Neural cell (in vitro differentiated cells): ENCODE measurements at regions not wholly inside any gene's neighbourhood (a gene's known extent, or its start where the extent isn't known, plus 50 kb on each side); places are given as distances from the start of the nearest gene placed in this dataset.

Experiments
- H2AFZ ChIP-seq: fragments of 200-600, 300-800 bp; sonication (generic), shearing (Covaris generic); 2 replicates; pipeline ENCODE4 v1.6.0; 2014; ENCODE audit warnings: low read depth, mild to moderate bottlenecking, antibody characterized with exemption, low read length, moderate library complexity
- H3F3A ChIP-seq: fragments of 200-600 bp; shearing (Covaris generic); 2 replicates; pipeline ENCODE4 v1.6.1; 2016; ENCODE audit warnings: mild to moderate bottlenecking, moderate library complexity, mixed read lengths, antibody characterized with exemption, low read length; ENCODE audit not compliant: insufficient read depth, poor library complexity, severe bottlenecking
- H3K27ac ChIP-seq: fragments of 200-600, 300-800 bp; sonication (generic), shearing (Covaris generic); 2 replicates; pipeline ENCODE4 v1.5.1; 2014; ENCODE audit warnings: mild to moderate bottlenecking, low read length, moderate library complexity
- H3K27me3 ChIP-seq: fragments of 300-800, 200-600 bp; sonication (generic), shearing (Covaris generic); 2 replicates; pipeline ENCODE4 v1.6.0; 2014; ENCODE audit warnings: mild to moderate bottlenecking, low read depth, low read length, moderate library complexity; ENCODE audit not compliant: insufficient read depth
- H3K36me3 ChIP-seq: fragments of 300-800, 200-600 bp; sonication (generic), shearing (Covaris generic); 2 replicates; pipeline ENCODE4 v1.5.1; 2014; ENCODE audit warnings: mild to moderate bottlenecking, antibody characterized with exemption, low read length, moderate library complexity; ENCODE audit not compliant: insufficient read depth
- H3K4me2 ChIP-seq: fragments of 300-800, 200-600 bp; sonication (generic), shearing (Covaris generic); 2 replicates; pipeline ENCODE4 v1.6.0; 2014; ENCODE audit warnings: mild to moderate bottlenecking, low read length
- H3K4me3 ChIP-seq: fragments of 300-800, 200-600 bp; sonication (generic), shearing (Covaris generic); 2 replicates; pipeline ENCODE4 v1.5.1; 2014; ENCODE audit warnings: mild to moderate bottlenecking, low read length, moderate library complexity
- H3K79me2 ChIP-seq: fragments of 200-600 bp; shearing (Covaris generic); replicated peaks from 2 replicates; pipeline ENCODE4 v1.6.0; 2014; ENCODE audit warnings: mild to moderate bottlenecking, low read length, moderate library complexity; ENCODE audit not compliant: insufficient read depth
- H3K9ac ChIP-seq: fragments of 300-800, 200-600 bp; sonication (generic), shearing (Covaris generic); 2 replicates; pipeline ENCODE4 v1.6.1; 2016; ENCODE audit warnings: mild to moderate bottlenecking, low read length, mixed read lengths
- H3K9me2 ChIP-seq: fragments of 200-600 bp; shearing (Covaris generic); 2 replicates; pipeline ENCODE4 v1.6.1; 2016; ENCODE audit warnings: mild to moderate bottlenecking, low read length, mixed read lengths; ENCODE audit not compliant: insufficient read depth
- H3K9me3 ChIP-seq: fragments of 200-600, 300-800 bp; sonication (generic), shearing (Covaris generic); 2 replicates; pipeline ENCODE4 v1.6.1; 2016; ENCODE audit warnings: mild to moderate bottlenecking, mixed run types, low read length, moderate library complexity, mixed read lengths
- H4K20me1 ChIP-seq: fragments of 200-600 bp; shearing (Covaris generic); 2 replicates; pipeline ENCODE4 v1.6.1; 2016; ENCODE audit warnings: mild to moderate bottlenecking, mixed run types; ENCODE audit not compliant: insufficient read depth
- EP300 ChIP-seq: fragments of 450-650 bp; conservative IDR thresholded peaks from 2 replicates; pipeline ENCODE4 v1.6.1; 2014; ENCODE audit warnings: antibody characterized with exemption, mild to moderate bottlenecking, moderate library complexity; ENCODE audit not compliant: poor library complexity, severe bottlenecking
- EZH2 ChIP-seq: fragments of 200-600, 300-800 bp; shearing (Covaris generic), sonication (generic); IDR thresholded peaks from 2 replicates; pipeline ENCODE4 v1.6.1; 2014; ENCODE audit warnings: antibody characterized with exemption, low read length, borderline replicate concordance, mild to moderate bottlenecking; ENCODE audit not compliant: insufficient read depth, poor library complexity, severe bottlenecking
- MXI1 ChIP-seq: fragments of 450-650 bp; conservative IDR thresholded peaks from 2 replicates; pipeline ENCODE4 v1.6.1; 2014; ENCODE audit warnings: antibody characterized with exemption, mild to moderate bottlenecking; ENCODE audit not compliant: poor library complexity, severe bottlenecking
- POLR2AphosphoS5 ChIP-seq: IDR thresholded peaks from 2 replicates; pipeline ENCODE4 v1.6.1; 2012
- RAD21 ChIP-seq: fragments of 450-650 bp; conservative IDR thresholded peaks from 2 replicates; pipeline ENCODE4 v1.6.1; 2014; ENCODE audit warnings: antibody characterized with exemption, mild to moderate bottlenecking, moderate library complexity
- REST ChIP-seq: IDR thresholded peaks from 2 replicates; pipeline ENCODE4 v1.6.1; 2012; ENCODE audit warnings: borderline replicate concordance
- SMC3 ChIP-seq: fragments of 450-650 bp; conservative IDR thresholded peaks from 2 replicates; pipeline ENCODE4 v1.6.1; 2014; ENCODE audit warnings: antibody characterized with exemption, mild to moderate bottlenecking, moderate library complexity; ENCODE audit not compliant: poor library complexity
- TAF1 ChIP-seq: IDR thresholded peaks from 2 replicates; pipeline ENCODE4 v1.6.1; 2012; ENCODE audit warnings: low read depth
- TF ChIP-seq, protein P1 (sequence below): fragments of 450-650 bp; IDR thresholded peaks from 2 replicates; pipeline ENCODE4 v1.5.1; 2014; ENCODE audit warnings: antibody characterized with exemption, mild to moderate bottlenecking, moderate library complexity; ENCODE audit not compliant: poor library complexity, severe bottlenecking

DNA sequence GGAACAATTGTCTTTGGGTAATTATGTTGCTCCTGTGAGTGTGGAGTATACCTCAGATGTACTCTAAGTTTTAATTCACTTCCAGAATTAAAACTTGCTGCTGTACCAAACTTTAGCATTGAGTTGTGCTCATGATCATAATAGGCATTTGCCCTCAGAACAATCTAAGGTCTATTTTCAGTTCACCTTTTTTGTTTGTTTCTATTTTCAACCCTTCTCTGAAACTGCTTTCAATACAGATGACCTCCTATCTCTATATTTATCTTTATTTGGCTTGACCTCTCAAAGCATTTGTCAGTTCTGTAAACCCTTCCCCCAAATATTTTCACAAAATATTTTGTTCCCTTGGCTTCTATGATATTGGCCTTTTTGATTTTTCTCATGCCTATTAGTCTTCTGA is 873.0 kb downstream of the OLFM4 start:
- H3K27ac ChIP-seq, result no peak overlapping the region
- H3K4me3 ChIP-seq, result no peak overlapping the region
- H3K36me3 ChIP-seq, result no peaks in the 10 kb centered on the region
- no peaks in the 10 kb centered on the region for H3K9me3 ChIP-seq
- no peak overlapping the region for H3K4me2 ChIP-seq
- H3K79me2 ChIP-seq, result no peaks in the 10 kb centered on the region
- H2AFZ ChIP-seq, result no peak overlapping the region
- no peaks in the 10 kb centered on the region for H3K9me2 ChIP-seq
- H3K9ac ChIP-seq, result no peak overlapping the region
- TF ChIP-seq SMC3, result no peak
- no peak for TF ChIP-seq EP300
- no peak for TF ChIP-seq TAF1
- no peak for TF ChIP-seq REST
- TF ChIP-seq RAD21, result no peak
- TF ChIP-seq, protein P1, sequence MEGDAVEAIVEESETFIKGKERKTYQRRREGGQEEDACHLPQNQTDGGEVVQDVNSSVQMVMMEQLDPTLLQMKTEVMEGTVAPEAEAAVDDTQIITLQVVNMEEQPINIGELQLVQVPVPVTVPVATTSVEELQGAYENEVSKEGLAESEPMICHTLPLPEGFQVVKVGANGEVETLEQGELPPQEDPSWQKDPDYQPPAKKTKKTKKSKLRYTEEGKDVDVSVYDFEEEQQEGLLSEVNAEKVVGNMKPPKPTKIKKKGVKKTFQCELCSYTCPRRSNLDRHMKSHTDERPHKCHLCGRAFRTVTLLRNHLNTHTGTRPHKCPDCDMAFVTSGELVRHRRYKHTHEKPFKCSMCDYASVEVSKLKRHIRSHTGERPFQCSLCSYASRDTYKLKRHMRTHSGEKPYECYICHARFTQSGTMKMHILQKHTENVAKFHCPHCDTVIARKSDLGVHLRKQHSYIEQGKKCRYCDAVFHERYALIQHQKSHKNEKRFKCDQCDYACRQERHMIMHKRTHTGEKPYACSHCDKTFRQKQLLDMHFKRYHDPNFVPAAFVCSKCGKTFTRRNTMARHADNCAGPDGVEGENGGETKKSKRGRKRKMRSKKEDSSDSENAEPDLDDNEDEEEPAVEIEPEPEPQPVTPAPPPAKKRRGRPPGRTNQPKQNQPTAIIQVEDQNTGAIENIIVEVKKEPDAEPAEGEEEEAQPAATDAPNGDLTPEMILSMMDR, result no peak
- no peak for TF ChIP-seq EZH2
- TF ChIP-seq POLR2AphosphoS5, result no peak
- TF ChIP-seq MXI1, result no peak
- H3F3A ChIP-seq, result no peaks in the 10 kb centered on the region
- no peaks in the 10 kb centered on the region for H4K20me1 ChIP-seq
- H3K27me3 ChIP-seq, result no peaks in the 10 kb centered on the region

DNA sequence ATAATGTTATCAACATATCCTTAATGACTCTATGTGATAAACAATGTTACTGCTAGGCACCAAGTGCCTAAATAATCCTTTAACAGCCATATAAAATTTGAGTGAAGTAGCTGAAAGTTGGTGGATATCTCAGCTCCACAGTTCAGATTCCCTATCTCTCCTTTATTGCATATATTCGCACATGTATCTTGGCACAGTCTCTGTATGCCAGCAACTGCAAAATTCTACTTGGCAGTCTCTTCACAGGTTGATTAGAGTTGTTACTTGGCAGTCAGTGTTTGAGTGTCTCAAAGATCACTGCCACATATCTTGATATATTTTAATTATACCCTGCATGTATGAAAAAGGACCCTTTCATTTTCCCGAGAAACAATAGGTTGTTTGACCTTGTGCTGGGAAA is 879.3 kb downstream of the OLFM4 start:
- Histone ChIP-seq H3K4me2 (no peak overlapping the region), H3K36me3 (no peaks in the 10 kb centered on the region), H3K9me3 (no peaks in the 10 kb centered on the region), H4K20me1 (no peaks in the 10 kb centered on the region), H3F3A (no peaks in the 10 kb centered on the region), H3K9ac (no peak overlapping the region), H3K27me3 (no peaks in the 10 kb centered on the region), H3K79me2 (no peaks in the 10 kb centered on the region), H3K9me2 (no peaks in the 10 kb centered on the region), H3K4me3 (no peak overlapping the region), H2AFZ (no peak overlapping the region), H3K27ac (no peak overlapping the region)
- TF ChIP-seq SMC3 (no peak), EP300 (no peak), REST (no peak), TAF1 (no peak), EZH2 (no peak), MXI1 (no peak), POLR2AphosphoS5 (no peak), RAD21 (no peak)
- TF ChIP-seq, protein P1, result no peak
